PC-9 (cell line): ENCODE measurements at regions not wholly inside any gene's neighbourhood (a gene's known extent, or its start where the extent isn't known, plus 50 kb on each side); places are given as distances from the start of the nearest gene placed in this dataset.

Experiments used
- BruUV-seq: library from RNA; stranded (reverse); fragments of 400-500 nt; replicated peaks from 2 replicates; lab custom pipeline; 2021; lab: Mats Ljungman, UMichigan
- CTCF ChIA-PET: fragments of 300-600 bp; sonication (Branson Sonifier 250); formaldehyde crosslinking; loops from one replicate; lab custom pipeline; 2022; ENCODE audit warnings: antibody characterized with exemption; lab: Charles Lee
- POLR2A ChIA-PET: fragments of 300-600 bp; sonication (Branson Sonifier 250); formaldehyde crosslinking; loops from one replicate; lab custom pipeline; 2022; ENCODE audit warnings: antibody characterized with exemption; ENCODE audit not compliant: unreplicated experiment; lab: Charles Lee
- DNase-seq, 2 experiments: peaks; one replicate each; pipeline versions ENCODE4 v3.0.0 to v3.0.0-alpha.2; 2015 to 2022; ENCODE audit warnings: mixed read lengths in 1 of 2
- H2AFZ ChIP-seq: fragments of 200-600 bp; sonication (generic); 2 replicates; pipeline ENCODE4 v1.8.1; 2017; ENCODE audit warnings: antibody characterized with exemption
- H3F3A ChIP-seq: fragments of 200-600 bp; sonication (generic); 2 replicates; pipeline ENCODE4 v1.8.1; 2017; ENCODE audit warnings: antibody characterized with exemption, mild to moderate bottlenecking, low read depth; ENCODE audit not compliant: insufficient read depth
- H3K27ac ChIP-seq: fragments of 200-600 bp; sonication (generic); 2 replicates; pipeline ENCODE4 v1.6.1; 2016; ENCODE audit warnings: mixed run types
- H3K27me3 ChIP-seq: fragments of 200-600 bp; sonication (generic); 2 replicates; pipeline ENCODE4 v1.6.1; 2016; ENCODE audit warnings: low read depth, mixed run types; ENCODE audit not compliant: insufficient read depth
- H3K36me3 ChIP-seq: fragments of 200-600 bp; sonication (generic); 2 replicates; pipeline ENCODE4 v1.6.1; 2016; ENCODE audit warnings: low read depth, mixed run types
- H3K4me1 ChIP-seq: fragments of 200-600 bp; sonication (generic); replicated peaks from 2 replicates; pipeline ENCODE4 v1.6.1; 2016; ENCODE audit warnings: mixed run types; ENCODE audit not compliant: insufficient read depth
- H3K4me2 ChIP-seq: fragments of 200-600 bp; sonication (generic); 2 replicates; pipeline ENCODE4 v1.6.1; 2017; ENCODE audit warnings: mixed run types
- H3K4me3 ChIP-seq: fragments of 200-600 bp; sonication (generic); 2 replicates; pipeline ENCODE4 v1.6.1; 2016; ENCODE audit warnings: mixed run types
- H3K79me2 ChIP-seq: fragments of 200-600 bp; sonication (generic); 2 replicates; pipeline ENCODE4 v1.6.1; 2017; ENCODE audit warnings: low read depth, mixed run types
- H3K9me2 ChIP-seq: fragments of 200-600 bp; sonication (generic); 2 replicates; pipeline ENCODE4 v1.8.1; 2017; ENCODE audit warnings: mild to moderate bottlenecking; ENCODE audit not compliant: insufficient read depth
- H3K9me3 ChIP-seq: fragments of 200-600 bp; sonication (generic); 2 replicates; pipeline ENCODE4 v1.8.1; 2016; ENCODE audit warnings: low read depth; ENCODE audit not compliant: insufficient read depth
- H4K20me1 ChIP-seq: fragments of 200-600 bp; sonication (generic); 2 replicates; pipeline ENCODE4 v1.8.1; 2017; ENCODE audit not compliant: insufficient read depth
- CTCF ChIP-seq: fragments of 200-600 bp; sonication (generic); conservative IDR thresholded peaks from 2 replicates; pipeline ENCODE4 v1.6.1; 2017; ENCODE audit warnings: mixed run types, antibody characterized with exemption, mild to moderate bottlenecking, moderate library complexity
- EZH2 ChIP-seq: fragments of 200-600 bp; sonication (generic); IDR thresholded peaks from 2 replicates; pipeline ENCODE4 v1.8.0; 2017; ENCODE audit warnings: antibody characterized with exemption, low read depth
- intact Hi-C: fragments of 100-400 bp; cut with micrococcal nuclease; formaldehyde crosslinking; loops from one replicate; pipeline ENCODE4 v1.10.0; 2022; ENCODE audit not compliant: unreplicated experiment

GRCh38 chr11:46216765-46217089 is 60.7 kb upstream of the CREB3L1 start:
- no TSS peak for BruUV-seq

GRCh38 chr11:46216019-46216764 is 61.3 kb upstream of the CREB3L1 start:
- Histone ChIP-seq H3K4me2 (no peak overlapping the region), H3K4me1 (no peaks in the 10 kb centered on the region; the same call in 1 of the 2 replicates), H3K79me2 (no peaks in the 10 kb centered on the region), H3K27me3 (no peaks in the 10 kb centered on the region), H3F3A (0 out of 2 replicates have a peak, but pooled peaks cover 4% of the 10 kb centered on the region), H3K9me3 (no peaks in the 10 kb centered on the region), H3K27ac (no peak overlapping the region), H3K4me3 (no peak overlapping the region), H3K36me3 (no peaks in the 10 kb centered on the region), H4K20me1 (no peaks in the 10 kb centered on the region), H3K9me2 (no peaks in the 10 kb centered on the region), H2AFZ (peak overlapping the region; percentile 29; the same call in 1 of the 2 replicates)
- no TSS peak for BruUV-seq
- TF ChIP-seq EZH2 (no peak), CTCF (no peak)
- intact Hi-C loops: no loop called here
- no peak for DNase-seq
- ChIA-PET POLR2A (no interaction called here), CTCF (no interaction called here)

More at GRCh38 chr11:46216765-46217089, 60.7 kb upstream of the CREB3L1 start:
- Histone ChIP-seq H3K36me3 (no peaks in the 10 kb centered on the region), H3K9me2 (no peaks in the 10 kb centered on the region), H3K4me2 (no peak overlapping the region), H3K27me3 (no peaks in the 10 kb centered on the region), H3K27ac (no peak overlapping the region), H3F3A (0 out of 2 replicates have a peak, but pooled peaks cover 4% of the 10 kb centered on the region), H3K4me1 (no peaks in the 10 kb centered on the region; the same call in 1 of the 2 replicates), H3K9me3 (no peaks in the 10 kb centered on the region), H2AFZ (no peak overlapping the region), H3K79me2 (no peaks in the 10 kb centered on the region), H3K4me3 (no peak overlapping the region), H4K20me1 (no peaks in the 10 kb centered on the region)
- ChIA-PET CTCF (no interaction called here), POLR2A (interaction anchor here (0.6 to 0.7 kb wide), 2 partner anchors 57 to 370 kb away, joined by 3 read pairs; no protein-coding TSS in a partner anchor)
- TF ChIP-seq EZH2 (no peak), CTCF (no peak)
- intact Hi-C loops: no loop called here
- DNase-seq: no peak

- H3K4me3 ChIP-seq: no peak overlapping the region
- TF ChIP-seq EZH2 (no peak), CTCF (no peak)
- H4K20me1 ChIP-seq: no peaks in the 10 kb centered on the region
- H3K27me3 ChIP-seq: no peaks in the 10 kb centered on the region
- 0 out of 2 replicates have a peak, but pooled peaks cover 4% of the 10 kb centered on the region for H3F3A ChIP-seq
- ChIA-PET CTCF (interaction anchor here (0.6 kb wide), 1 partner anchor 248 kb away, joined by 3 read pairs; no protein-coding TSS in a partner anchor), POLR2A (no interaction called here)
- intact Hi-C loops: no loop called here
- H3K9me2 ChIP-seq: no peaks in the 10 kb centered on the region
- no peaks in the 10 kb centered on the region for H3K79me2 ChIP-seq
- no peak overlapping the region for H3K4me2 ChIP-seq
- no peak overlapping the region for H3K27ac ChIP-seq
- no peaks in the 10 kb centered on the region for H3K36me3 ChIP-seq
- no peaks in the 10 kb centered on the region for H3K9me3 ChIP-seq
- BruUV-seq: no TSS peak
- peaks cover 3% of the 10 kb centered on the region for H3K4me1 ChIP-seq
- H2AFZ ChIP-seq: no peak overlapping the region
- DNase-seq: no peak
Measured at GRCh38 chr11:46215208-46215931, 62.1 kb upstream of the CREB3L1 start.
